Endothelial cell (in vitro differentiated cells): ENCODE measurements at regions not wholly inside any gene's neighbourhood (a gene's known extent, or its start where the extent isn't known, plus 50 kb on each side); places are given as distances from the start of the nearest gene placed in this dataset.

Source experiments
- DNase-seq: peaks from one replicate; pipeline ENCODE4 v3.0.0; 2021; ENCODE audit warnings: low spot score
- H3K27ac Mint-ChIP-seq: one replicate; pipeline ENCODE4 v1.8.0; 2021; ENCODE audit warnings: mixed read lengths, inconsistent platforms; ENCODE audit not compliant: unreplicated experiment
- H3K27me3 Mint-ChIP-seq: one replicate; pipeline ENCODE4 v1.8.0; 2021; ENCODE audit warnings: mild to moderate bottlenecking, moderate library complexity, mixed read lengths, inconsistent platforms; ENCODE audit not compliant: unreplicated experiment
- H3K36me3 Mint-ChIP-seq: one replicate; pipeline ENCODE4 v1.8.0; 2021; ENCODE audit warnings: mild to moderate bottlenecking, low read depth, mixed read lengths, inconsistent platforms; ENCODE audit not compliant: unreplicated experiment
- H3K4me1 Mint-ChIP-seq: one replicate; pipeline ENCODE4 v1.8.0; 2021; ENCODE audit warnings: mild to moderate bottlenecking, mixed read lengths, inconsistent platforms; ENCODE audit not compliant: unreplicated experiment
- H3K4me3 Mint-ChIP-seq: one replicate; pipeline ENCODE4 v1.8.0; 2021; ENCODE audit warnings: mild to moderate bottlenecking, mixed read lengths, inconsistent platforms; ENCODE audit not compliant: unreplicated experiment
- H3K9me3 Mint-ChIP-seq: one replicate; pipeline ENCODE4 v1.8.0; 2021; ENCODE audit warnings: mixed read lengths, inconsistent platforms; ENCODE audit not compliant: unreplicated experiment
- TF ChIP-seq, protein P1 (sequence below): fragments of 200-600 bp; sonication (generic); IDR thresholded peaks from one replicate; pipeline ENCODE4 v1.5.0; 2021; ENCODE audit warnings: antibody characterized with exemption; ENCODE audit not compliant: unreplicated experiment

DNA sequence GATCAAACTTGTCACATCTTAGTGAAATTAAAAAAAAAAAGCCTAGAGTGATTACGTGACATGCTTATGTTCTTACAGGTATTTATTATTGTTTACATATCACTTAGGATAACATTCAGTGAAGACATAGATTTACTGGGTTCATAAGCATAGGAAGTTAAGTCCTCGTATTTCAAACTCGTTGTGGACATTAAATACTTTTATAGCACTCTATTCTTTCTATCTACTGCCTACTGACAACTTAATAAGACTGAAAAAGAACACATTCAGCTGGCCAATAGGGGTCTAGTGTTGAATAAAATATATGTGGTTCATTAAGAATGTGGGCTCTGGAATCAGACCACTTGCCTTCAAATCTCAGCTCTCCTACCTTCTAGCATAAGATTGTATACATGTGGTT, 1927.4 kb downstream of the PCDH9 start:
- Mint-ChIP-seq H3K4me1 (no peaks in the 10 kb centered on the region), H3K27ac (no peak overlapping the region), H3K36me3 (no peaks in the 10 kb centered on the region), H3K4me3 (no peak overlapping the region), H3K9me3 (no peaks in the 10 kb centered on the region), H3K27me3 (no peaks in the 10 kb centered on the region)
- DNase-seq, result no peak
- TF ChIP-seq, protein P1, sequence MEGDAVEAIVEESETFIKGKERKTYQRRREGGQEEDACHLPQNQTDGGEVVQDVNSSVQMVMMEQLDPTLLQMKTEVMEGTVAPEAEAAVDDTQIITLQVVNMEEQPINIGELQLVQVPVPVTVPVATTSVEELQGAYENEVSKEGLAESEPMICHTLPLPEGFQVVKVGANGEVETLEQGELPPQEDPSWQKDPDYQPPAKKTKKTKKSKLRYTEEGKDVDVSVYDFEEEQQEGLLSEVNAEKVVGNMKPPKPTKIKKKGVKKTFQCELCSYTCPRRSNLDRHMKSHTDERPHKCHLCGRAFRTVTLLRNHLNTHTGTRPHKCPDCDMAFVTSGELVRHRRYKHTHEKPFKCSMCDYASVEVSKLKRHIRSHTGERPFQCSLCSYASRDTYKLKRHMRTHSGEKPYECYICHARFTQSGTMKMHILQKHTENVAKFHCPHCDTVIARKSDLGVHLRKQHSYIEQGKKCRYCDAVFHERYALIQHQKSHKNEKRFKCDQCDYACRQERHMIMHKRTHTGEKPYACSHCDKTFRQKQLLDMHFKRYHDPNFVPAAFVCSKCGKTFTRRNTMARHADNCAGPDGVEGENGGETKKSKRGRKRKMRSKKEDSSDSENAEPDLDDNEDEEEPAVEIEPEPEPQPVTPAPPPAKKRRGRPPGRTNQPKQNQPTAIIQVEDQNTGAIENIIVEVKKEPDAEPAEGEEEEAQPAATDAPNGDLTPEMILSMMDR, result no peak

DNA sequence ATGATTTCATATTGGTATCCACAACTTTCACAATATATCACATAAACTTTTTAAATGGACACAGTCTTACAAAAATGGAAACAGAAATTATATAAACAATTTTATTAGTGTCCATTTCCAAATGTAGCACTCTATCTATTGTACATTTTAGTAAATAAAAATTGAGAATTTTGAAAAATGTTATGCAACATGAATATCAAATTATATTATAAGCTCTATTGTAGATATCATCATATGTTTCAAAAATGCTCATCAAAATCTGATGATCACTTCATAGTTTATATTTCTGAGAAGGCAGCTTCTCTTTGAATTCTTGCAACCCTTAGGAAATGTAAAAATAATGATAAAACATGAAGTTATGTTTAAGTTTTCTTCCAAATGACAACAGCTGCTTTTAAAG, 1928.6 kb downstream of the PCDH9 start:
- Mint-ChIP-seq H3K9me3 (no peaks in the 10 kb centered on the region), H3K4me1 (no peaks in the 10 kb centered on the region)

DNA sequence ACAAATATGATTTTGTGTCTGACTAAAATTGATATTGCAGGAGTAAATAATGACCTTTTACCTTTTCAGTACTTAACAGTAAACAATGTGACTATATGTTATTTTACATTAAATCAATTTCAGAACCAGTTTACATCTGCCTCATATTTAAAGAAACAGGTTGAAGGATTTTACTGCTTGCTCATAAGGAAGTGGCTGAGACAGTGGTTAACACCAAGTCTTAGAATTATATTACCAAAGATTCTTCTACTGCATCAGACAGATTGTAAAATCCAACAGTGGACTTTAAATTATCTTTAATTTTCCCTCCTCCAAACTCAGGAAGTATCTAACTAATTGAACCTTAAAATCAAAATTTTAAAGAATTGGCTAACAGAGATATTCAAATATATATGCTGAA, 1929.9 kb downstream of the PCDH9 start:
- no peak for DNase-seq
- TF ChIP-seq, protein P1, result no peak
- Mint-ChIP-seq H3K9me3 (no peaks in the 10 kb centered on the region), H3K4me3 (no peak overlapping the region), H3K36me3 (no peaks in the 10 kb centered on the region), H3K27ac (no peak overlapping the region), H3K27me3 (no peaks in the 10 kb centered on the region), H3K4me1 (no peaks in the 10 kb centered on the region)

More for the DNA sequence above, 1928.6 kb downstream of the PCDH9 start:
- Mint-ChIP-seq H3K27ac (no peak overlapping the region), H3K4me3 (no peak overlapping the region), H3K27me3 (no peaks in the 10 kb centered on the region), H3K36me3 (no peaks in the 10 kb centered on the region)
- DNase-seq, result no peak
- TF ChIP-seq, protein P1, result no peak

DNA sequence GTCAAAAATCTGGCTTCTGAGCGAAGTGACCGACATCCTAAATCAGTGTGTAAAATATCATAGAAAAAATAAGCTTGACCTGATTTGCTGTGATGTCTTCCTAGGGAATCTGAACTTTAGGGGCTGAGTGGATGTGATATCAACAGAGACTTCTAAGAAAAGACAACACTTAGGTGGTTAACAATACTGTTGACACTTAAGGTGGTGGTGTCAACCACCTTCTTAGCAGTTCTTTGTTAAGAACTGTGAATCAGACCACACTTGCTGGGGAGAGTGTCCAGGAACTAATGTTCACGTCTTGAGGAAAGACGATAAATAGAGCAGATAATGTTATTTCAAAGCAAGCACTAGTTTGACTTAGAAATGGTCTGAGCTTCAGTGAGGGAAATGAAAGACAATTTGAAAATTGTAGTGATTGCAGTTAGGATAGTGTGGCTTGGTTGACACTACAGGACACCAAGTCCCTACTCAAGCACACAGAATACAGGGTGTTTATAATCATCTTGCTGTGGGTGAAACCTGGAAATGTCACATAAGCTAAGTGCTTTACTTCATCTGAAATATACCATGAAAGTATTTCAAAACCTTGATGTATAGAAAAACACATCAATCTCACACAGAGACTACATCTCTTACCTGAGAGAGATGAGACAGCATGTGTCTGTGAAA, 1936.5 kb downstream of the PCDH9 start:
- Mint-ChIP-seq H3K4me3 (no peak overlapping the region), H3K27ac (no peak overlapping the region), H3K9me3 (no peaks in the 10 kb centered on the region), H3K4me1 (peaks cover 4% of the 10 kb centered on the region), H3K36me3 (no peaks in the 10 kb centered on the region), H3K27me3 (no peaks in the 10 kb centered on the region)
- DNase-seq, result no peak
- TF ChIP-seq, protein P1, result no peak

DNA sequence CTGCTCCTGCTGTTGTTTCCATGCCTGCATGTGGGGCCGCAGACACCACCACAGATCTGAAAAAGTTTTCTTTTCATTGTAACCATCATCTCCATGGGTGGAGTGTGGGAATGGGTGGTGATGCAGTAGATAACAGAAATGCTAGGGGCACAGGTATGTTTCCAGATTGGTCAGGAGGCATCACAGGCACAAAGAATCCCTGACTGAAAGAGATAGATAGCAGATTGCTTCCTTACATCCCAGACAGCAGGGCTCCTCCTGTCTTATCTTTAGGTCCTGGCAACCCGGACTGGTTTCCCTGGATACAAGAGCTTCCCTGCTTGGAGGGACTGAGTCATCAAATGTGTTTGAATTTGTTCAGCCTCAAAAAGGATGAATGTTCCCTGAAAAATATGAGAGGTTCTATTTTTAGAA, 1937.6 kb downstream of the PCDH9 start:
- no peak overlapping the region for H3K4me3 Mint-ChIP-seq
- H3K27ac Mint-ChIP-seq, result no peak overlapping the region
- no peaks in the 10 kb centered on the region for H3K36me3 Mint-ChIP-seq

More for the DNA sequence above, 1937.6 kb downstream of the PCDH9 start:
- TF ChIP-seq, protein P1, result no peak
- H3K27me3 Mint-ChIP-seq, result peaks cover 1% of the 10 kb centered on the region
- peaks cover 4% of the 10 kb centered on the region for H3K4me1 Mint-ChIP-seq
- DNase-seq, result no peak
- no peaks in the 10 kb centered on the region for H3K9me3 Mint-ChIP-seq
